Mammary epithelial cell (primary cell): ENCODE measurements at regions not wholly inside any gene's neighbourhood (a gene's known extent, or its start where the extent isn't known, plus 50 kb on each side); places are given as distances from the start of the nearest gene placed in this dataset.

Source experiments
- EZH2 ChIP-seq: IDR thresholded peaks from 2 replicates; pipeline ENCODE4 v1.6.1; 2012; ENCODE audit warnings: low read length, inconsistent platforms, borderline replicate concordance
- TF ChIP-seq, protein P1 (sequence below), 2 donors: IDR thresholded peaks in 1 of 2; conservative IDR thresholded peaks in 1 of 2; 2 replicates each; pipeline ENCODE4 v1.5.1; 2011 to 2012; ENCODE audit warnings: inconsistent platforms in 2 of 2, low read length in 2 of 2, mild to moderate bottlenecking in 2 of 2, control low read depth in 1 of 2, low read depth in 1 of 2; ENCODE audit not compliant: insufficient read depth in 1 of 2; ENCODE audit errors: extremely low read depth in 1 of 2

DNA sequence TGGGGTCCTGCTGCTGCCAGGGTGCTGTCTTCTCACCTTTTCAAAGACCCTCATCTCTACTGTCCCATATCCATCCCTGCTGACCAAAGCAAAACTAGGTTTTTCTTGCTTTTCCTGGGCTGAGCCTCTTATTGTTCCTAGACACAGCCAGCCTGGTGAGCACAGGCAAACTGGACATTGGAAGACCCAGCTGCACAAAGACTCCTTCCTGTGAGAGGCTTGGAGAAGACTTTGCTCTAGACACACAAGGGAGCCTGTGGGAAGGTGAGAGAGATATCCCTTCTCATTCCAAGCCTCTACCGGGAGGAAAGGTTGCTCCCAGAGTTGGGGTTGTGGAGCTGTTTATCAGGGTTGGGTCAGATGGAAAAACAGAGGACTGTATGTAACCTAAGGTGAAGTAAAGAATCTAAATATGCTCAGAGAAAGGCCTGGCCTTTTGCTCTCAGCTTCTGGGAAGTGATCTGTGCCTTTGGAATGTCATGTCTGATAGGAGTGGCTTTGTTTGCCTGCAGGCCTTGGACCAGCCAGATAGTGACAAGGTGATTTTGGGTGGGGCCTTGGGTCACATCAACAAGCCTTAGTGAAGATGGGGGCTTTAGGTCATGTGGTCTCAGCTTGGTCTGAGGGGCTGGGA lies 87.6 kb upstream of the RUNX1 start:
- no peak for TF ChIP-seq EZH2
- TF ChIP-seq, protein P1, sequence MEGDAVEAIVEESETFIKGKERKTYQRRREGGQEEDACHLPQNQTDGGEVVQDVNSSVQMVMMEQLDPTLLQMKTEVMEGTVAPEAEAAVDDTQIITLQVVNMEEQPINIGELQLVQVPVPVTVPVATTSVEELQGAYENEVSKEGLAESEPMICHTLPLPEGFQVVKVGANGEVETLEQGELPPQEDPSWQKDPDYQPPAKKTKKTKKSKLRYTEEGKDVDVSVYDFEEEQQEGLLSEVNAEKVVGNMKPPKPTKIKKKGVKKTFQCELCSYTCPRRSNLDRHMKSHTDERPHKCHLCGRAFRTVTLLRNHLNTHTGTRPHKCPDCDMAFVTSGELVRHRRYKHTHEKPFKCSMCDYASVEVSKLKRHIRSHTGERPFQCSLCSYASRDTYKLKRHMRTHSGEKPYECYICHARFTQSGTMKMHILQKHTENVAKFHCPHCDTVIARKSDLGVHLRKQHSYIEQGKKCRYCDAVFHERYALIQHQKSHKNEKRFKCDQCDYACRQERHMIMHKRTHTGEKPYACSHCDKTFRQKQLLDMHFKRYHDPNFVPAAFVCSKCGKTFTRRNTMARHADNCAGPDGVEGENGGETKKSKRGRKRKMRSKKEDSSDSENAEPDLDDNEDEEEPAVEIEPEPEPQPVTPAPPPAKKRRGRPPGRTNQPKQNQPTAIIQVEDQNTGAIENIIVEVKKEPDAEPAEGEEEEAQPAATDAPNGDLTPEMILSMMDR (conservative IDR thresholded peaks at IDR 0.05 in 1 of 2, IDR thresholded peaks at IDR 0.05 in 1 of 2; ENCODE audit: extremely low read depth in 1 of 2, insufficient read depth in 1 of 2, low read depth in 1 of 2, low read length in 2 of 2): no peak
